Breast epithelium (tissue), 3 donors: ENCODE measurements at regions not wholly inside any gene's neighbourhood (a gene's known extent, or its start where the extent isn't known, plus 50 kb on each side); places are given as distances from the start of the nearest gene placed in this dataset.

Experiments used
- POLR2A ChIP-seq: fragments of 450-650 bp; IDR thresholded peaks from one replicate; pipeline ENCODE4 v1.6.1; 2016; ENCODE audit warnings: antibody characterized with exemption, mild to moderate bottlenecking, moderate library complexity
- TF ChIP-seq, protein P1 (sequence below), 3 donors: fragments of 450-650 bp; IDR thresholded peaks; one replicate each; pipeline ENCODE4 v1.5.1; 2016 to 2017; ENCODE audit warnings: antibody characterized with exemption in 3 of 3, mild to moderate bottlenecking in 3 of 3, moderate library complexity in 3 of 3

DNA sequence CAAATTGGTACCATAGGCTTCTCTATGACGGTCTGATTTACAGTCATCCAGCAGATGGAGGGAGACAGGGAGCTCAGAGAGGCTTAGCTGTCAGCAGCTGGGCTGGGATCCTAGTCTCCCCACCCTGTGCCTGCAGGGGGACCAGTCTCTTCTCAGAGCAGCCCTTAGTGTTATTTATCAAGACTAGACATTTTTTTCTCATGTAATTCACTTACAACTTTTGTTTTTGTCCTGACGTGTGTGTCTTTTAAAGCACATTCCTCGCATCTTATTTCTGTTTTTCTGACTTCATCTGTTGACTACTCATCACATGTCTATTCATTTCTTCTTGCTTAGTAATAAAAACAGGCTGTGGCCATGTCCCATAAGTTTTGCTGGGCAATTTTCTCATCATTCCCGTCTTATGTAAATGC lies 116.1 kb downstream of the KLF13 start:
- TF ChIP-seq, protein P1, sequence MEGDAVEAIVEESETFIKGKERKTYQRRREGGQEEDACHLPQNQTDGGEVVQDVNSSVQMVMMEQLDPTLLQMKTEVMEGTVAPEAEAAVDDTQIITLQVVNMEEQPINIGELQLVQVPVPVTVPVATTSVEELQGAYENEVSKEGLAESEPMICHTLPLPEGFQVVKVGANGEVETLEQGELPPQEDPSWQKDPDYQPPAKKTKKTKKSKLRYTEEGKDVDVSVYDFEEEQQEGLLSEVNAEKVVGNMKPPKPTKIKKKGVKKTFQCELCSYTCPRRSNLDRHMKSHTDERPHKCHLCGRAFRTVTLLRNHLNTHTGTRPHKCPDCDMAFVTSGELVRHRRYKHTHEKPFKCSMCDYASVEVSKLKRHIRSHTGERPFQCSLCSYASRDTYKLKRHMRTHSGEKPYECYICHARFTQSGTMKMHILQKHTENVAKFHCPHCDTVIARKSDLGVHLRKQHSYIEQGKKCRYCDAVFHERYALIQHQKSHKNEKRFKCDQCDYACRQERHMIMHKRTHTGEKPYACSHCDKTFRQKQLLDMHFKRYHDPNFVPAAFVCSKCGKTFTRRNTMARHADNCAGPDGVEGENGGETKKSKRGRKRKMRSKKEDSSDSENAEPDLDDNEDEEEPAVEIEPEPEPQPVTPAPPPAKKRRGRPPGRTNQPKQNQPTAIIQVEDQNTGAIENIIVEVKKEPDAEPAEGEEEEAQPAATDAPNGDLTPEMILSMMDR (IDR thresholded peaks at IDR 0.05) = no peak
- no peak for TF ChIP-seq POLR2A
